ENCODE measurements at regions not wholly inside any gene's neighbourhood (a gene's known extent, or its start where the extent isn't known, plus 50 kb on each side); places are given as distances from the start of the nearest gene placed in this dataset.

GRCh38 chr5:5782402-5782801 lies 359.9 kb downstream of the ICE1 start (continued):
- no peak for TF ChIP-seq CHD7 (IDR thresholded peaks at IDR 0.05; ENCODE audit: insufficient replicate concordance, low read length)
- no peak for TF ChIP-seq SIX5 (IDR thresholded peaks at IDR 0.05; ENCODE audit: low read depth, low read length)
- TF ChIP-seq KDM5A (IDR thresholded peaks at IDR 0.05; ENCODE audit: low read length) = no peak
- TF ChIP-seq HDAC6 (IDR thresholded peaks at IDR 0.05; ENCODE audit: low read depth, low read length) = no peak
- TF ChIP-seq BRCA1 (IDR thresholded peaks at IDR 0.05; ENCODE audit: low read depth, low read length) = no peak
- no peak for TF ChIP-seq SAP30 (IDR thresholded peaks at IDR 0.05; ENCODE audit: insufficient read depth, insufficient replicate concordance, low read length)
- no peak for TF ChIP-seq CBX5 (IDR thresholded peaks at IDR 0.05; ENCODE audit: low read depth, low read length)
- TF ChIP-seq CTBP2 (IDR thresholded peaks at IDR 0.05; ENCODE audit: borderline replicate concordance, insufficient read depth, insufficient read length, low read length) = no peak
- no peak for TF ChIP-seq POLR2AphosphoS5 (IDR thresholded peaks at IDR 0.05; ENCODE audit: low read depth, low read length)
- TF ChIP-seq E2F6 (IDR thresholded peaks at IDR 0.05) = no peak
- no peak for TF ChIP-seq MAX (IDR thresholded peaks at IDR 0.05)
- TF ChIP-seq POU5F1 (IDR thresholded peaks at IDR 0.05; ENCODE audit: low read depth, low read length) = no peak

Measured in H1 (cell line).